ENCODE measurements at regions not wholly inside any gene's neighbourhood (a gene's known extent, or its start where the extent isn't known, plus 50 kb on each side); places are given as distances from the start of the nearest gene placed in this dataset.

DNA sequence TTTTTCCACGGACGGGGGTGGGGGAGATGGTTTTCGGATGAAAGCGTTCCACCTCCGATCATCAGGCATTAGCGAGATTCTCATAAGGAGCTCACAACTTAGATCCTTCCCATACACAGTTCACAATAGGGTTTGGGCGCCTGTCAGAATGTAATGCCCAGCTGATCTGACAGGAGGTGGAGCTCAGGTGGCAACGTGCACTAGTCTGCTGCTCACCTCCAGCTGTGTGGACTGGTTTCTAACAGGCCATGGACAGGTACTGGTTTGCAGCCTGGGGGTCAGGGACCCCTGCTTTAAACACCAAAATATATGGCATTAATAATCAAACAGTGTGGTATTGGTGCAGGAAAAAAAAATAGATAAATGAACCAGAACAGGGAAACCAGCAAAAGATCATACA lies 157.5 kb upstream of the NLRP1 start:
- no peaks in the 10 kb centered on the region for H4K20me1 ChIP-seq (ENCODE audit: low read depth, low read length)
- H3K9me3 ChIP-seq (ENCODE audit: insufficient read depth, low read length) = no peaks in the 10 kb centered on the region
- TF ChIP-seq, protein P1, sequence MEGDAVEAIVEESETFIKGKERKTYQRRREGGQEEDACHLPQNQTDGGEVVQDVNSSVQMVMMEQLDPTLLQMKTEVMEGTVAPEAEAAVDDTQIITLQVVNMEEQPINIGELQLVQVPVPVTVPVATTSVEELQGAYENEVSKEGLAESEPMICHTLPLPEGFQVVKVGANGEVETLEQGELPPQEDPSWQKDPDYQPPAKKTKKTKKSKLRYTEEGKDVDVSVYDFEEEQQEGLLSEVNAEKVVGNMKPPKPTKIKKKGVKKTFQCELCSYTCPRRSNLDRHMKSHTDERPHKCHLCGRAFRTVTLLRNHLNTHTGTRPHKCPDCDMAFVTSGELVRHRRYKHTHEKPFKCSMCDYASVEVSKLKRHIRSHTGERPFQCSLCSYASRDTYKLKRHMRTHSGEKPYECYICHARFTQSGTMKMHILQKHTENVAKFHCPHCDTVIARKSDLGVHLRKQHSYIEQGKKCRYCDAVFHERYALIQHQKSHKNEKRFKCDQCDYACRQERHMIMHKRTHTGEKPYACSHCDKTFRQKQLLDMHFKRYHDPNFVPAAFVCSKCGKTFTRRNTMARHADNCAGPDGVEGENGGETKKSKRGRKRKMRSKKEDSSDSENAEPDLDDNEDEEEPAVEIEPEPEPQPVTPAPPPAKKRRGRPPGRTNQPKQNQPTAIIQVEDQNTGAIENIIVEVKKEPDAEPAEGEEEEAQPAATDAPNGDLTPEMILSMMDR (IDR thresholded peaks at IDR 0.05; ENCODE audit: insufficient read depth, low read length, poor library complexity, severe bottlenecking) = no peak
- no peak for TF ChIP-seq EZH2phosphoT487 (conservative IDR thresholded peaks at IDR 0.05; ENCODE audit: low read length)
- H3K27me3 ChIP-seq (ENCODE audit: low read length) = no peaks in the 10 kb centered on the region
- H3K27ac ChIP-seq (ENCODE audit: low read depth, low read length) = no peak overlapping the region
- H2AFZ ChIP-seq (ENCODE audit: low read depth, low read length, severe bottlenecking) = no peak overlapping the region
- no peak overlapping the region for H3K4me2 ChIP-seq (ENCODE audit: low read depth, low read length, poor library complexity, severe bottlenecking)
- H3F3A ChIP-seq (ENCODE audit: insufficient read depth) = no peaks in the 10 kb centered on the region
- H3K79me2 ChIP-seq (ENCODE audit: insufficient read depth, low read length) = no peaks in the 10 kb centered on the region
- no peaks in the 10 kb centered on the region for H3K36me3 ChIP-seq (ENCODE audit: low read length)
- no peaks in the 10 kb centered on the region for H3K9me2 ChIP-seq (replicated peaks; ENCODE audit: insufficient read depth, low read length)
- no peak overlapping the region for H3K9ac ChIP-seq (ENCODE audit: low read length)
- H3K4me3 ChIP-seq (ENCODE audit: insufficient read depth, low read length, poor library complexity, severe bottlenecking) = no peak overlapping the region

DNA sequence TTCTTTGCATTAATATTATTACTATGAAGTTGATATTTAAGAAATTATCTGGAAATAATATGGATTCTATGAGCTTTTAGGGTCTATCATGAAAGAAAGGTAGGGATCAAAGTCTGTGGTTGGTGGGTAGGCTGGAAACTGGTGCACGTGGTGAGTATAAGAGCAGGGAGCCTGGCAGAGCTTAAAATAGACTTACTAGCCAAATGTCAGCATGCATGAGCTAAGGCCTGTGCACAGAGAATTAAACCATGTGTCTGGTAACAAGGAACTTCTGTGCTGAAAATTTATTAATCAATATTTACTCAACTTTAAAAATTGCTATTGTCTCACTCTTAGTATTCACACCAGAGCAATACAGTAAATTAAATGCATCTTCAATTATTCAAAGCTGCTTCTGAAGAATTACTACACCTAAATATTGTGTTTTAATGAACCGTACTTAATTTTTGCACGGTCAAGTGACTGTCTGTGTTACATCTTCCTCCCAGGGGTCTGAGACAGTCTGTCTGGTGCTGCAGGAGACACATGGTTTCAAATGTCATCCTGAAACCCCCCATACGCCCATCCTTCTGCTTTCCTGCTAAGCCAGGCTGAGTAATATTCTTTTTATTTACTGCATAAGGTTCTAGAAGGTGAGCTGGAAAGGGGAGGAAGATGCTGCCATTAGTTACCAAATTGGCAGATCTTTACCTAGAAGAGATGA lies 161.0 kb upstream of the NLRP1 start:
- Histone ChIP-seq H3K27ac (ENCODE audit: low read depth, low read length) (no peak overlapping the region), H3K9me2 (replicated peaks; ENCODE audit: insufficient read depth, low read length) (no peaks in the 10 kb centered on the region), H2AFZ (ENCODE audit: low read depth, low read length, severe bottlenecking) (no peak overlapping the region), H3K79me2 (ENCODE audit: insufficient read depth, low read length) (no peaks in the 10 kb centered on the region), H3F3A (ENCODE audit: insufficient read depth) (no peaks in the 10 kb centered on the region), H3K4me3 (ENCODE audit: insufficient read depth, low read length, poor library complexity, severe bottlenecking) (no peak overlapping the region), H4K20me1 (ENCODE audit: low read depth, low read length) (no peaks in the 10 kb centered on the region), H3K9me3 (ENCODE audit: insufficient read depth, low read length) (no peaks in the 10 kb centered on the region), H3K36me3 (ENCODE audit: low read length) (no peaks in the 10 kb centered on the region), H3K27me3 (ENCODE audit: low read length) (no peaks in the 10 kb centered on the region), H3K4me2 (ENCODE audit: low read depth, low read length, poor library complexity, severe bottlenecking) (no peak overlapping the region), H3K9ac (ENCODE audit: low read length) (no peak overlapping the region)
- TF ChIP-seq, protein P1 (IDR thresholded peaks at IDR 0.05; ENCODE audit: insufficient read depth, low read length, poor library complexity, severe bottlenecking) = no peak
- no peak for TF ChIP-seq EZH2phosphoT487 (conservative IDR thresholded peaks at IDR 0.05; ENCODE audit: low read length)

DNA sequence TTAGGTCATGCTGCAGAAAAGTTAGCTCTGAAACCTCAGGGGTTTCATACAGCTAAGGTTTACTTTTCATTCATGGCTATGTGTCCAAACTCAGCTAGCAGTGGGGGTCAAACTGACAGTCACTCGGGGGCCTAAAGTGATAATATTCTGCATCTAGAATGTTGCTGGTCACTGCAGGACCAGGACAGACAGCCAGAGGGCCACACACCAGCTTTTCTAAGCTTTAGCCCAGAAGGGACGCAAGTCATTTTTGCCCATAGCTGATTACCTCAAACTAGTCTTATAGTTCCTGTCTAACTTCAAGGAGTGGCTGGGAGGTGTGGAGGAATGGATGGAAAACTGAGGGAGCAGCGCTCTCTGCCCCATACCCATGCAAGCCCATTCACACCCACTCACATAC lies 163.0 kb upstream of the NLRP1 start:
- Histone ChIP-seq H3K4me2 (ENCODE audit: low read depth, low read length, poor library complexity, severe bottlenecking) (no peak overlapping the region), H3K27ac (ENCODE audit: low read depth, low read length) (no peak overlapping the region), H3K36me3 (ENCODE audit: low read length) (no peaks in the 10 kb centered on the region), H3K9me2 (replicated peaks; ENCODE audit: insufficient read depth, low read length) (no peaks in the 10 kb centered on the region), H3K9me3 (ENCODE audit: insufficient read depth, low read length) (no peaks in the 10 kb centered on the region), H3K4me3 (ENCODE audit: insufficient read depth, low read length, poor library complexity, severe bottlenecking) (no peak overlapping the region), H4K20me1 (ENCODE audit: low read depth, low read length) (no peaks in the 10 kb centered on the region), H3K9ac (ENCODE audit: low read length) (no peak overlapping the region), H3K27me3 (ENCODE audit: low read length) (no peaks in the 10 kb centered on the region), H3F3A (ENCODE audit: insufficient read depth) (no peaks in the 10 kb centered on the region), H2AFZ (ENCODE audit: low read depth, low read length, severe bottlenecking) (no peak overlapping the region), H3K79me2 (ENCODE audit: insufficient read depth, low read length) (no peaks in the 10 kb centered on the region)
- TF ChIP-seq, protein P1 (IDR thresholded peaks at IDR 0.05; ENCODE audit: insufficient read depth, low read length, poor library complexity, severe bottlenecking) = no peak
- no peak for TF ChIP-seq EZH2phosphoT487 (conservative IDR thresholded peaks at IDR 0.05; ENCODE audit: low read length)

Measured in SU-DHL-6 (cell line).